Hepatocyte (in vitro differentiated cells): ENCODE measurements at regions not wholly inside any gene's neighbourhood (a gene's known extent, or its start where the extent isn't known, plus 50 kb on each side); places are given as distances from the start of the nearest gene placed in this dataset.

Source experiments
- DNase-seq: peaks from one replicate; pipeline ENCODE4 v3.0.0-alpha.2; 2016; ENCODE audit warnings: low spot score
- H2AFZ ChIP-seq: fragments of 200-600 bp; sonication (generic); 2 replicates; pipeline ENCODE4 v1.6.0; 2016; ENCODE audit warnings: antibody characterized with exemption, mild to moderate bottlenecking
- H3K27ac ChIP-seq: fragments of 200-600 bp; sonication (generic); 2 replicates; pipeline ENCODE4 v1.5.1; 2016; ENCODE audit warnings: mild to moderate bottlenecking
- H3K27me3 ChIP-seq: fragments of 200-600 bp; sonication (generic); 2 replicates; pipeline ENCODE4 v1.6.1; 2016
- H3K36me3 ChIP-seq: fragments of 200-600 bp; sonication (generic); replicated peaks from 2 replicates; pipeline ENCODE4 v1.5.1; 2016; ENCODE audit warnings: low read depth; ENCODE audit not compliant: insufficient read depth
- H3K4me1 ChIP-seq: fragments of 200-600 bp; sonication (generic); 2 replicates; pipeline ENCODE4 v1.5.1; 2016; ENCODE audit warnings: mild to moderate bottlenecking, moderate library complexity; ENCODE audit not compliant: insufficient read depth
- H3K4me2 ChIP-seq: fragments of 200-600 bp; sonication (generic); 2 replicates; pipeline ENCODE4 v1.6.0; 2016
- H3K4me3 ChIP-seq: fragments of 200-600 bp; sonication (generic); 2 replicates; pipeline ENCODE4 v1.5.1; 2016; ENCODE audit warnings: mild to moderate bottlenecking
- H3K79me2 ChIP-seq: fragments of 200-600 bp; sonication (generic); 2 replicates; pipeline ENCODE4 v1.6.0; 2017; ENCODE audit warnings: mild to moderate bottlenecking
- H3K9me2 ChIP-seq: fragments of 200-600 bp; sonication (generic); replicated peaks from 2 replicates; pipeline ENCODE4 v1.6.0; 2017; ENCODE audit warnings: mild to moderate bottlenecking; ENCODE audit not compliant: insufficient read depth
- H3K9me3 ChIP-seq: fragments of 200-600 bp; sonication (generic); 2 replicates; pipeline ENCODE4 v1.5.1; 2016; ENCODE audit warnings: low read depth, mild to moderate bottlenecking
- H4K20me1 ChIP-seq: fragments of 200-600 bp; sonication (generic); 2 replicates; pipeline ENCODE4 v1.6.0; 2016; ENCODE audit warnings: mild to moderate bottlenecking; ENCODE audit not compliant: insufficient read depth, poor library complexity, severe bottlenecking
- CTCF ChIP-seq: fragments of 200-600 bp; sonication (generic); IDR thresholded peaks from 2 replicates; pipeline ENCODE4 v1.5.1; 2016; ENCODE audit warnings: antibody characterized with exemption, mild to moderate bottlenecking; ENCODE audit not compliant: poor library complexity
- EZH2 ChIP-seq: fragments of 200-600 bp; sonication (generic); IDR thresholded peaks from 2 replicates; pipeline ENCODE4 v1.6.1; 2016; ENCODE audit warnings: antibody characterized with exemption, mild to moderate bottlenecking, borderline replicate concordance
- EZH2phosphoT487 ChIP-seq: fragments of 200-600 bp; sonication (generic); IDR thresholded peaks from one replicate; pipeline ENCODE4 v1.6.1; 2018; ENCODE audit warnings: antibody characterized with exemption, mild to moderate bottlenecking, low read depth, moderate library complexity; ENCODE audit not compliant: unreplicated experiment, severe bottlenecking
- WGBS: methylation state at CpG from one replicate; pipeline ENCODE4 v1.1.6; 2016; ENCODE audit warnings: low lambda C conversion rate; ENCODE audit errors: missing lambda C conversion rate; 5-methylcytosine and 5-hydroxymethylcytosine counted together

GRCh38 chr3:13200946-13201345 is 127.7 kb upstream of the IQSEC1 start:
- WGBS, result 52% methylated on average over 7 of the region's 7 CpGs
- no peaks in the 10 kb centered on the region for H3K27me3 ChIP-seq

GRCh38 chr3:13200465-13200864 is 127.2 kb upstream of the IQSEC1 start:
- 71% methylated on average over 8 of the region's 8 CpGs for WGBS
- Histone ChIP-seq H2AFZ (no peak overlapping the region), H3K79me2 (no peaks in the 10 kb centered on the region), H3K9me3 (no peaks in the 10 kb centered on the region), H3K27ac (no peak overlapping the region), H4K20me1 (no peaks in the 10 kb centered on the region), H3K36me3 (no peaks in the 10 kb centered on the region), H3K9me2 (no peaks in the 10 kb centered on the region), H3K4me3 (no peak overlapping the region), H3K4me2 (no peak overlapping the region), H3K4me1 (no peaks in the 10 kb centered on the region), H3K27me3 (no peaks in the 10 kb centered on the region)
- TF ChIP-seq EZH2 (no peak), CTCF (no peak), EZH2phosphoT487 (no peak)
- no peak for DNase-seq

More at GRCh38 chr3:13200946-13201345, 127.7 kb upstream of the IQSEC1 start:
- Histone ChIP-seq H3K36me3 (no peaks in the 10 kb centered on the region), H3K4me1 (no peaks in the 10 kb centered on the region), H3K9me2 (no peaks in the 10 kb centered on the region), H4K20me1 (no peaks in the 10 kb centered on the region), H3K4me2 (no peak overlapping the region), H3K79me2 (no peaks in the 10 kb centered on the region), H3K27ac (no peak overlapping the region), H2AFZ (no peak overlapping the region), H3K9me3 (no peaks in the 10 kb centered on the region), H3K4me3 (no peak overlapping the region)
- DNase-seq, result no peak
- TF ChIP-seq CTCF (peak; percentile 19), EZH2phosphoT487 (no peak), EZH2 (no peak)

- Histone ChIP-seq H3K27ac (no peak overlapping the region), H4K20me1 (no peaks in the 10 kb centered on the region), H3K36me3 (no peaks in the 10 kb centered on the region), H3K4me2 (no peak overlapping the region), H3K27me3 (no peaks in the 10 kb centered on the region), H3K9me2 (no peaks in the 10 kb centered on the region), H3K79me2 (no peaks in the 10 kb centered on the region), H2AFZ (no peak overlapping the region), H3K4me3 (no peak overlapping the region), H3K4me1 (no peaks in the 10 kb centered on the region), H3K9me3 (no peaks in the 10 kb centered on the region)
- no peak for DNase-seq
- 92% methylated on average over 13 of the region's 13 CpGs for WGBS
- TF ChIP-seq EZH2phosphoT487 (no peak), EZH2 (no peak), CTCF (no peak)
Observed at GRCh38 chr3:13199899-13200451, 126.7 kb upstream of the IQSEC1 start.
